PC-3 (cell line): ENCODE measurements at regions not wholly inside any gene's neighbourhood (a gene's known extent, or its start where the extent isn't known, plus 50 kb on each side); places are given as distances from the start of the nearest gene placed in this dataset.
A peak's percentile ranks its signal among the peaks of the same experiment; 100 is the strongest.

ENCODE experiments used
- ATAC-seq: fragments of 200-7000 bp; cut with Tn5 transposase; 2 replicates; pipeline ENCODE4 v1.9.1; 2020; ENCODE audit warnings: mild to moderate bottlenecking, moderate library complexity
- BruUV-seq: library from RNA; stranded (reverse); fragments of 400-500 nt; replicated peaks from 2 replicates; lab custom pipeline; 2021; lab: Mats Ljungman, UMichigan
- CTCF ChIA-PET: fragments of 300-600 bp; sonication (Branson Sonifier 250); formaldehyde crosslinking; loops from one replicate; lab custom pipeline; 2022; ENCODE audit warnings: antibody characterized with exemption; lab: Charles Lee
- POLR2A ChIA-PET: fragments of 300-600 bp; sonication (Branson Sonifier 250); formaldehyde crosslinking; loops from one replicate; lab custom pipeline; 2022; ENCODE audit warnings: antibody characterized with exemption; ENCODE audit not compliant: unreplicated experiment; lab: Charles Lee
- DNase-seq: peaks from one replicate; pipeline ENCODE4 v3.0.0-alpha.2; 2015
- H2AFZ ChIP-seq: fragments of 300-600 bp; sonication (generic); 2 replicates; pipeline ENCODE4 v1.6.0; 2016; ENCODE audit warnings: antibody characterized with exemption, low read length
- H3F3A ChIP-seq: fragments of 300-600 bp; sonication (generic); one replicate; pipeline ENCODE4 v1.6.0; 2017; ENCODE audit warnings: antibody characterized with exemption, low read length, control low read depth, mild to moderate bottlenecking; ENCODE audit not compliant: unreplicated experiment
- H3K27ac ChIP-seq: fragments of 300-600 bp; sonication (generic); 2 replicates; pipeline ENCODE4 v1.5.1; 2016; ENCODE audit warnings: mild to moderate bottlenecking, low read length
- H3K27me3 ChIP-seq: fragments of 300-600 bp; sonication (generic); 2 replicates; pipeline ENCODE4 v1.6.1; 2016; ENCODE audit warnings: low read length, mixed read lengths
- H3K36me3 ChIP-seq: fragments of 300-600 bp; sonication (generic); 2 replicates; pipeline ENCODE4 v1.6.1; 2016; ENCODE audit warnings: low read depth, mixed run types, low read length, mixed read lengths
- H3K4me1 ChIP-seq: fragments of 300-600 bp; sonication (generic); 2 replicates; pipeline ENCODE4 v1.5.1; 2016; ENCODE audit warnings: low read length; ENCODE audit not compliant: insufficient read depth
- H3K4me2 ChIP-seq: fragments of 300-600 bp; sonication (generic); 2 replicates; pipeline ENCODE4 v1.6.0; 2016; ENCODE audit warnings: low read length
- H3K4me3 ChIP-seq: fragments of 300-600 bp; sonication (generic); 2 replicates; pipeline ENCODE4 v1.5.1; 2016; ENCODE audit warnings: mild to moderate bottlenecking, low read length, mixed read lengths
- H3K79me2 ChIP-seq: fragments of 300-600 bp; sonication (generic); 2 replicates; pipeline ENCODE4 v1.6.1; 2017; ENCODE audit warnings: low read length, mixed read lengths
- H3K9ac ChIP-seq: fragments of 300-600 bp; sonication (generic); 2 replicates; pipeline ENCODE4 v1.6.0; 2016; ENCODE audit warnings: mild to moderate bottlenecking, low read length
- H3K9me2 ChIP-seq: fragments of 300-600 bp; sonication (generic); replicated peaks from 2 replicates; pipeline ENCODE4 v1.6.1; 2016; ENCODE audit warnings: mixed run types, low read length, mixed read lengths
- H3K9me3 ChIP-seq: fragments of 300-600 bp; sonication (generic); 2 replicates; pipeline ENCODE4 v1.6.1; 2016; ENCODE audit warnings: low read length, mixed read lengths
- H4K20me1 ChIP-seq: fragments of 300-600 bp; sonication (generic); 2 replicates; pipeline ENCODE4 v1.6.1; 2016; ENCODE audit warnings: low read length, mixed read lengths
- EZH2 ChIP-seq: fragments of 300-600 bp; sonication (generic); IDR thresholded peaks from one replicate; pipeline ENCODE4 v1.6.1; 2017; ENCODE audit warnings: antibody characterized with exemption, mild to moderate bottlenecking, low read length; ENCODE audit not compliant: unreplicated experiment
- EZH2phosphoT487 ChIP-seq: fragments of 300-600 bp; sonication (generic); IDR thresholded peaks from 2 replicates; pipeline ENCODE4 v1.6.1; 2018; ENCODE audit warnings: mild to moderate bottlenecking, antibody characterized with exemption, low read length, borderline replicate concordance
- intact Hi-C: fragments of 100-400 bp; cut with micrococcal nuclease; formaldehyde crosslinking; loops from 2 replicates; pipeline ENCODE4 v1.9.0; 2023
- TF ChIP-seq, protein P1 (sequence below): fragments of 300-600 bp; sonication (generic); conservative IDR thresholded peaks from 2 replicates; pipeline ENCODE4 v1.5.1; 2017; ENCODE audit warnings: antibody characterized with exemption, low read depth, mild to moderate bottlenecking, low read length

DNA sequence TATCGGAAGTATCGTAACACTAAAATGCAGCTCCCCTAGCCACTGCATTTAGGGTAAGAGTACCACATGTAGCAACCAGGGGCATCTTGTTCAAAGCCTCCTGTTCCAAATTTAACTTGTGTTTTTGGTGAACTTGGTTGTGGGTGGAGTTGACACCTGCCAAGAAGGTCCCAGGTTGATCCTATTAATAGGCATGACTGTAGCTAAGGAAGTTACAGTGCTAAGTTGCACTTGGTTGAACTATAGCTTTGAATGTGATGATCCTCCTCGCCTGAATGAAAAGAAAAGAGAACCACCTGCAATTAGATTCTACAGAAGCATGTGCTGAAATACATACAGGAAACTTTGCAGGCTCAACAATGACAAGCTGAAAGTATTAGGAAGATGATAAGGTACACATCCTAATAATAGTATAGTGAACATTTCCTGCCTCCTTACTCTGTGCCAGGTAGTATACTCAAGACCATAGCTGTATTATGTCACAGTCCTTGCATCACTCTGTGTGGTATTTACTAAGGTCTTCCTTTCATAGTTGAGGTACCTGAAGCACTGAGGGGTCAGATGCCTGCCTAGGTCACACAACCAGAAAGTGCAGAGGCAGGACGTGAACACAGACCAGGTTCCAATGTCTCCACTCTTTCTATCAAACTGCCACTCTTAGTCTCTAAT is 64.5 kb upstream of the PIP5K1B start:
- no peak overlapping the region for H3K9ac ChIP-seq
- ATAC-seq (no peak), DNase-seq (no peak)
- BruUV-seq = no TSS peak
- no peaks in the 10 kb centered on the region for H3F3A ChIP-seq
- H3K79me2 ChIP-seq = no peaks in the 10 kb centered on the region
- no peaks in the 10 kb centered on the region for H3K9me3 ChIP-seq
- ChIA-PET POLR2A (no interaction called here), CTCF (no interaction called here)
- no peaks in the 10 kb centered on the region for H3K4me1 ChIP-seq
- H3K4me2 ChIP-seq = no peak overlapping the region
- H3K4me3 ChIP-seq = no peak overlapping the region
- no peaks in the 10 kb centered on the region for H3K9me2 ChIP-seq
- peaks cover 15% of the 10 kb centered on the region for H3K27me3 ChIP-seq
- TF ChIP-seq EZH2phosphoT487 = no peak
- TF ChIP-seq, protein P1, sequence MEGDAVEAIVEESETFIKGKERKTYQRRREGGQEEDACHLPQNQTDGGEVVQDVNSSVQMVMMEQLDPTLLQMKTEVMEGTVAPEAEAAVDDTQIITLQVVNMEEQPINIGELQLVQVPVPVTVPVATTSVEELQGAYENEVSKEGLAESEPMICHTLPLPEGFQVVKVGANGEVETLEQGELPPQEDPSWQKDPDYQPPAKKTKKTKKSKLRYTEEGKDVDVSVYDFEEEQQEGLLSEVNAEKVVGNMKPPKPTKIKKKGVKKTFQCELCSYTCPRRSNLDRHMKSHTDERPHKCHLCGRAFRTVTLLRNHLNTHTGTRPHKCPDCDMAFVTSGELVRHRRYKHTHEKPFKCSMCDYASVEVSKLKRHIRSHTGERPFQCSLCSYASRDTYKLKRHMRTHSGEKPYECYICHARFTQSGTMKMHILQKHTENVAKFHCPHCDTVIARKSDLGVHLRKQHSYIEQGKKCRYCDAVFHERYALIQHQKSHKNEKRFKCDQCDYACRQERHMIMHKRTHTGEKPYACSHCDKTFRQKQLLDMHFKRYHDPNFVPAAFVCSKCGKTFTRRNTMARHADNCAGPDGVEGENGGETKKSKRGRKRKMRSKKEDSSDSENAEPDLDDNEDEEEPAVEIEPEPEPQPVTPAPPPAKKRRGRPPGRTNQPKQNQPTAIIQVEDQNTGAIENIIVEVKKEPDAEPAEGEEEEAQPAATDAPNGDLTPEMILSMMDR = no peak
- TF ChIP-seq EZH2 = no peak
- H4K20me1 ChIP-seq = no peaks in the 10 kb centered on the region
- H3K36me3 ChIP-seq = no peaks in the 10 kb centered on the region
- H3K27ac ChIP-seq = no peak overlapping the region
- no peak overlapping the region for H2AFZ ChIP-seq
- intact Hi-C loops = no loop called here

DNA sequence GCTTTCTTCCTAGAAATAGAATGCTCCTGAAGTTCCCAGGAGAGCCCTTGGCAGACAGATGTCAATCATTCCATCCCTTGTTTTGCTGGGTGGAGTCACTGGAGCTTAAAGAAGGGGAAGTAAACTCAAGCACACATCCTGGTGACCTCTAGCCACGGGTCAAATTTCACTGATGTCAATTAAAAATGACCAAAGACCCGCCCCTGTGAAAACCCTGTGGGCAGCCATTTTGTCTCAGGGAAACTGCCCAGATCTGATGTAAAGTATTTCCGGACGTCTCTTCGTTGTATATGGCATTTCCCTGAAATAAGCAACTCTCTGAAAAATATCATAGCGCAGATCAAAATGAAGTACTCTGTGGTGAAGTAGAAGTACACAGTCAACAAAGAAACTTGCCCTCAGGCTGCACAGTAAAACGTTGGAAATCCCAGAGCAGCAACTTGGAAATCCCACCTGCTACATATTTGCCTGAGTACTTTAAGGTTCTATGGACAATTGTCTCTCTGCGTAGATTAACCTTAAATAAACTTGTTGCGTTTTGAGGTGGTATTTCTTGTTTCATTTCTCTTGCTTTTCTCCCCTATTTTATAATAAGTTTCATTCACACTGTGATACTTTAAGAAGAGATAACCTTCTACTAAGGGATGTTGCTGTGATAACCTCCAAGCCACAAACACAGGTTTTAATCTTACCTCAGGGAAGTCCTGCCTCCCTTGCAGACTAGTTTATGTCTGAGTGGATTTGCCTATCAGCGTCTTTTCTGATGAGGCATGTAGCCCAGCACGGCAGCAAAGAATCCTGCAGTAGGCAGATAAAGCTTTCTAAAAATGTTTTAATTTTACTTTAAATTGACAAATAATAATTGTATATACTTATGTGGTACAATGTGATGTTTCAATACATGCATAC is 60.9 kb upstream of the PIP5K1B start:
- Histone ChIP-seq H3K36me3 (no peaks in the 10 kb centered on the region), H2AFZ (0 out of 2 replicates have a peak overlapping the region, but pooled peaks have one; percentile 42), H3K27me3 (peaks cover 15% of the 10 kb centered on the region), H3K79me2 (no peaks in the 10 kb centered on the region), H4K20me1 (no peaks in the 10 kb centered on the region), H3K9me3 (no peaks in the 10 kb centered on the region), H3F3A (no peaks in the 10 kb centered on the region), H3K4me2 (no peak overlapping the region), H3K4me1 (0 out of 2 replicates have a peak, but pooled peaks cover 5% of the 10 kb centered on the region), H3K9ac (no peak overlapping the region), H3K4me3 (no peak overlapping the region), H3K27ac (no peak overlapping the region), H3K9me2 (no peaks in the 10 kb centered on the region)
- no peak for ATAC-seq
- TF ChIP-seq EZH2 (no peak), EZH2phosphoT487 (no peak)
- BruUV-seq = no TSS peak
- ChIA-PET POLR2A (no interaction called here), CTCF (no interaction called here)
- DNase-seq = no peak
- intact Hi-C loops = no loop called here

DNA sequence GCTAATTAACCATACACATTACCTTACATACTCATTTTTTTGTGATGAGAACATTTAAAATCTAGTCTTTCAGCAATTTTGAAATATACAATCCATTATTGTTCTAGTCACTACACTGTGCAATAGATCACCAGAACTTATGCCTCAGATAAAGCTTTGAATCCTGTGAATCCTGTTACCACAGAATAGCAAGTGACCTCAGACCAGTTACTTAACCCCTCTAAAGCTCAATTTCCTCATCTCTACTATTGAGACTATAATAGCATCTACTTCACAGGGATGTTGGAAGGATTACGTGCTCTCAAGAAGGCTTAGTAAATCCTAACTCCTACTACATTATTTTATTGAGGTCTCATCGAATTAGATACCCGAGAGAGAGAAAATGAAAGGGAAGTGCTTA is 60.2 kb upstream of the PIP5K1B start:
- no peaks in the 10 kb centered on the region for H3K36me3 ChIP-seq
- no TSS peak for BruUV-seq
- H3K9me2 ChIP-seq = no peaks in the 10 kb centered on the region
- TF ChIP-seq EZH2 = no peak
- TF ChIP-seq, protein P1 = no peak
- no peak for TF ChIP-seq EZH2phosphoT487
- H3K9ac ChIP-seq = no peak overlapping the region
- intact Hi-C loops = no loop called here
- H2AFZ ChIP-seq = no peak overlapping the region
- H3F3A ChIP-seq = no peaks in the 10 kb centered on the region
- ChIA-PET CTCF (no interaction called here), POLR2A (no interaction called here)
- H3K27me3 ChIP-seq = peaks cover 12% of the 10 kb centered on the region
- H3K4me2 ChIP-seq = no peak overlapping the region
- H3K27ac ChIP-seq = no peak overlapping the region
- no peak overlapping the region for H3K4me3 ChIP-seq
- DNase-seq = no peak
- no peaks in the 10 kb centered on the region for H3K79me2 ChIP-seq
- H3K4me1 ChIP-seq = peaks cover 7% of the 10 kb centered on the region
- H3K9me3 ChIP-seq = no peaks in the 10 kb centered on the region
- no peaks in the 10 kb centered on the region for H4K20me1 ChIP-seq
- no peak for ATAC-seq
